ENCODE measurements at regions not wholly inside any gene's neighbourhood (a gene's known extent, or its start where the extent isn't known, plus 50 kb on each side); places are given as distances from the start of the nearest gene placed in this dataset.

DNA sequence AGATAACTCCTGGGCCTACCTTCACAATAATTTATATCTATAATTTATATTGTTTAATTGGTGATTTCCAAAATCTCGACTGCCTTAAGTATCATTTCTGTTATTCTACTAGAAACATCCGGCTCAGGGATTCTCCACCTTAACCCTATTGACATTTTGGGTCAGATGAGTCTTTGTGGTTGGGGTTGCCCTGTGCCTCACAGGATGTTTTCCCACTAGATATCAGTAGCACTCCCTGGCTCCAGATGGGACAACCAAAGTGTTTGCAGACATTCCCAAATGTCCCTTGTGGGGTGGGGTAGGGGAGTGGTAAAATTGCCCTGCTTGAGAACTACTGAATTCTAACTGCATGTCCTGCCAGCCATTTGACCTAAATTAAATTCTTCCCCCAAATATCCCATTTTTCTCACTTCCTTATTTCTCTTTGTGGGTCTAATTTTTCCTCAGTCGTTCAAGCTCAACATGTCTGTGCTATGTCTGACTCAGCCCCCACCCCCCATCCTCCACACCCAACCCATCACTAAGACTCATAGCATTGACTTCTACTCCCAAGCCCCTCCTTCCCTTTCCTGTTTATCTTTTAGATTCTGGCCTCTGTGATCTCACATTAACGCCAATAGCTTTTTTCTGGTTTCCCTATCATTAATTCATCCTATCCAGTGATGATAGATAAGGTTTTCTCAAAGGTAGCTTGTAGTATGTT is 545.1 kb downstream of the EFNB2 start:
- no peak for DNase-seq (ENCODE audit: low read depth, low spot score)

GRCh38 chr13:105984646-105985045 is 550.8 kb downstream of the EFNB2 start:
- no peak for DNase-seq (ENCODE audit: low read depth, low spot score)

GRCh38 chr13:105984236-105984635 is 551.2 kb downstream of the EFNB2 start:
- DNase-seq (ENCODE audit: low read depth, low spot score), result no peak

GRCh38 chr13:105982219-105982930 is 553.1 kb downstream of the EFNB2 start:
- DNase-seq (ENCODE audit: low read depth, low spot score), result no peak

- no peak for DNase-seq (ENCODE audit: low read depth, low spot score)
These were observed 556.1 kb downstream of the EFNB2 start for GRCh38 chr13:105979131-105980011.

DNA sequence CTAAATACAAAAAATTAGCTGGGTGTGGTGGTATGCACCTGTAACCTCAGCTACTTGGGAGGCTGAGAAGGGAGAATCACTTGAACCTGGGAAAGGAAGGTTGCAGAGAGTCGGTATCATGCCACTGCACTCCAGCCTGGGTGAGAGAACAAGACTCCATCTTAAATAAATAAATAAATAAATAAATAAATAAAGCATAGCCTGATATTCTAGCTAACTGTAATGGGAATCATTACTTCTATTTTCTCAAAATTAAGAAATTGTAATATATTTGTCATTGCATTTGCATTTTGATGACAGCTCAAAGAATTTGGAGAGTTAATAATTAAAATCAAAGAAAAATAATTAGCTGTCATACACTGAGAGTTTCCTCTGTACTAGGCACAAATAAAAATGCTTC is 561.1 kb downstream of the EFNB2 start:
- no peak for DNase-seq (ENCODE audit: low read depth, low spot score)

DNA sequence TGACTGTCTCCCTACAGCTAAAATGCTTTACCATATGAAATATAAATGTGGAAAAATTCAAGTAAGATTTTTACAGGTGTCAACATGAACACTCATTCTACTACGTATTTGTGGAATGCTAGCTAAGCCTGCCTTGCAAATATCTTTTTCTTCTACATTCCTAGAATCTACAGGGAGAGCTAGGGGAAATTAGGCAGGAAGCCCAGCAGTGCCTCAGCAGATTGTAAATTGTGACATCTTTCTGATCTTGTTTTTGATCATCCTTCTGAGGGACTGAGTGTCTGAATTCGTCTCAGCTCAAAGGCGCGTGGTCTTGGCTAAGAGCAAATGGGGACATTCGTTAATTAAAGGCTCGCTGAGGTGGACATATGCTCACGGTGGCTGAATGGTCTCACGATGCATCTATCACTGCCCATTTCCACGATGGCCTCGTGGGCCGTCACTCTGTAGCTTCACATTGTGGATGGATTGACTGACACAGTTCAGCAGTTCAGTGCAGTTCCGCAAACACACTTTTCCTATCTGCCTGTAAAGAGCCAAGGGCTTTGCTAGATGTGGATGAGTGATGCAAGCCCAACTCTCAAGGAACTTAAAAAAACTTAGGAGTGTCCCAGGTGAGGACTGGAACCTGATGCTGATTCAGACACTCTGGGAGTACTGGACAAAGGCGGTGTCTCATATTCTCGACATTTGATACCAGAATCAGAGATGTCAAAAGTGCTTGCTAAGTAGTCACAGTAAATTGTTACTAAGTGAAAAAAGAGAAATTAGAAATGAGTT is 562.5 kb downstream of the EFNB2 start:
- DNase-seq (ENCODE audit: low read depth, low spot score), result no peak

DNA sequence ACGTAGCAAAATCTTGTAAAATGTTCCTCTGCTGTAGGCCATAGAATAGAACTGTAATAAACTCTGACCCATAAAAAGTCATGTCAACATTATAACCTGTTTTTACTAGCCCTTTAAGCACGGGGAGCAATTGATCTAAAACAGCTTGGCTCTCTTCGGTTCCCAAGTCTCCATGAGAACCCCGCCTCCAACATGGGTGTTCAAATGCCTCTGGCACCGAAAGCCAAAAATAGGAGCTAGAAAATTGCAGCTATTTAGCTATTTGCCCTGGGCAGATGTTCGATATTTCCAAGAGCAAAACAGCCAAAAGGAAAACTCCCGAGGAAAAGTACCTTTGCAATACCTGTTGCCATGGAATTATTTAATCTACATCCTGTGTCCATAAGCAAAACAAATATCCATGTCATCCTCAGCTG is 563.1 kb downstream of the EFNB2 start:
- DNase-seq (ENCODE audit: low read depth, low spot score), result no peak

DNA sequence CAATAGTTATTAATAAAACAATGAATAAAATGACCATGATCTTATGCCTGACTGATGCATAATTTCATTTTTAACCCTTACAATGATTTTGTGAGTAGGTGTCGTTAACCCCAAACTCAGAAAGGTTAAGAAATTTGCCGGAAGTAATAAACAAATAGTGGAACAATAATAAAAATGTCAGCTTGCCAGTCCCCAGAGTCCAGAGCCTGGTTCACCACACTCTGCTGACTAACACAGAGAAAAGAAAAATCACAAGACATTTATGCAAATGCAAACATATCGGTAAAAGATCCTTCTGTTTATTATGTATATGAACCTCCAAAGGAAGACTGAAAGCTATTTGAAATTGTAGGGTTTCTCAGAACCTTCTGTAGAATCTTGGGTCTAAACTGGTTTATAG is 563.7 kb downstream of the EFNB2 start:
- DNase-seq (ENCODE audit: low read depth, low spot score), result no peak

GRCh38 chr13:105971312-105971711 is 564.1 kb downstream of the EFNB2 start:
- DNase-seq (ENCODE audit: low read depth, low spot score), result no peak

- no peak for DNase-seq (ENCODE audit: low read depth, low spot score)
These were observed 565.7 kb downstream of the EFNB2 start for GRCh38 chr13:105969761-105970160.

- DNase-seq (ENCODE audit: low read depth, low spot score), result no peak
These were observed 569.6 kb downstream of the EFNB2 start for GRCh38 chr13:105965910-105966309.

- DNase-seq (ENCODE audit: low read depth, low spot score), result no peak
These were observed 573.4 kb downstream of the EFNB2 start for GRCh38 chr13:105962080-105962479.

DNA sequence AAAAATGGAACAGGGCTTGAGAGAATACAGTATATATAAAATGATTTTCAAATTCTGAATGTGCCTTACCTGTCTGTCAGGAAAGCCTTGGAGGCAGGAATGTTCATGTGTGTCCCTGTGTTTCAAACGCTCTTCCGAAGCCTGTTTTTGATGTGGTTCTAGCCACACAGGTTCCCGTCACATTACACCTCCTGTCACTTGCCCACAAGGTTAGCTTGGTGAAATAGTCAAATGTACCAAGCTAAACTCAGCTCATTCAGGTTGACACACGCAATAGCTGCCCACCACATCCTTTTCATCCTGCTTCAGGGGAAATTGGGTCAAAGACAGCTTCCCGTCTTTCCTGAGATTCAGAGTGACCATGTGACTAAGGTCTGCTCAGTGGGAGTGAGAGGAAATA is 574.0 kb downstream of the EFNB2 start:
- no peak for DNase-seq (ENCODE audit: low read depth, low spot score)

DNA sequence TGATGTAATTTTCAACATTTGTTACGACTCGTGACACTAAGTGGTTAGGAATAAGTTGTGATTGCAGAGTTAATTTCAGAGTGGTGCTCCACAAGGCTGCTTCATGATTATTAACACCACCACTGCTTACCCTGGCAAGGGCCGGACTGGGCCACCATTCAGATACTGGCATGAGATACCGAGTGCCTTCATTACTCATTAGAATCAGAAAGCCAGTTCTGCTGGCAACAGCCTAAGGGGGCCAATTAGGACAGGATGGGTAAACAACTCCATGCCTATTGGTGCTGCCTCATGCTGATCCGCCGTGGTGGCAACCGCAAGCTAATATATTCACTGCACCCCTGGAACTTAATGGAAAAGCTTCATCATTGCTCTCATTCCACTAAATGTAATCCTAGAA is 575.1 kb downstream of the EFNB2 start:
- no peak for DNase-seq (ENCODE audit: low read depth, low spot score)

- DNase-seq (ENCODE audit: low read depth, low spot score), result no peak
These were observed 575.6 kb downstream of the EFNB2 start for GRCh38 chr13:105959876-105960275.

GRCh38 chr13:105957769-105958438 is 577.6 kb downstream of the EFNB2 start:
- DNase-seq (ENCODE audit: low read depth, low spot score), result no peak

- no peak for DNase-seq (ENCODE audit: low read depth, low spot score)
These were observed 578.5 kb downstream of the EFNB2 start for GRCh38 chr13:105956921-105957320.

GRCh38 chr13:105952973-105953290 is 582.5 kb downstream of the EFNB2 start:
- DNase-seq (ENCODE audit: low read depth, low spot score), result no peak

- DNase-seq (ENCODE audit: low read depth, low spot score), result no peak
These were observed 583.1 kb downstream of the EFNB2 start for GRCh38 chr13:105952233-105952972.
